Endothelial cell of umbilical vein (primary cell): ENCODE measurements at regions not wholly inside any gene's neighbourhood (a gene's known extent, or its start where the extent isn't known, plus 50 kb on each side); places are given as distances from the start of the nearest gene placed in this dataset.

ENCODE experiments used
- BruUV-seq: library from RNA; stranded (reverse); fragments of 400-500 nt; replicated peaks from 2 replicates; lab custom pipeline; 2021; lab: Mats Ljungman, UMichigan
- CTCF ChIA-PET: fragments of 300-600, 350-600 bp; sonication (Branson Sonifier 250); formaldehyde crosslinking; loops from one replicate; lab custom pipeline; 2021; ENCODE audit warnings: antibody characterized with exemption, inconsistent platforms; lab: Charles Lee
- POLR2A ChIA-PET: fragments of 300-600, 350-600 bp; sonication (Branson Sonifier 250); formaldehyde crosslinking; loops from one replicate; lab custom pipeline; 2021; ENCODE audit warnings: antibody characterized with exemption, inconsistent platforms; lab: Charles Lee
- DNase-seq: peaks from one replicate; pipeline ENCODE4 v3.0.0-alpha.2; 2011; ENCODE audit warnings: low read depth, low spot score
- FAIRE-seq: peaks from 2 replicates; lab custom pipeline; 2011; peaks lifted over from hg19 to GRCh38; lab: Jason Lieb, UNC
- H2AFZ ChIP-seq: 2 replicates; pipeline ENCODE4 v1.6.0; 2012; ENCODE audit warnings: low read depth, low read length, control low read depth, inconsistent platforms
- H3K27ac ChIP-seq: 2 replicates; pipeline ENCODE4 v1.5.1; 2011; ENCODE audit warnings: low read depth, mild to moderate bottlenecking, control low read depth, low read length, moderate library complexity; ENCODE audit not compliant: insufficient read depth
- H3K27me3 ChIP-seq, 2 experiments: 2 replicates each; pipeline versions ENCODE4 v1.6.0 to v1.6.1; 2011; ENCODE audit warnings: low read length in 2 of 2, mixed read lengths in 1 of 2; ENCODE audit not compliant: control insufficient read depth in 2 of 2, insufficient read depth in 2 of 2
- H3K36me3 ChIP-seq, 2 experiments: 2 replicates in 1 of 2; 3 replicates in 1 of 2; pipeline ENCODE4 v1.5.1; 2011; ENCODE audit warnings: low read length in 2 of 2, mild to moderate bottlenecking in 1 of 2, moderate library complexity in 1 of 2; ENCODE audit not compliant: control insufficient read depth in 2 of 2, insufficient read depth in 2 of 2; ENCODE audit errors: extremely low read depth in 1 of 2
- H3K4me1 ChIP-seq: 3 replicates; pipeline ENCODE4 v1.5.1; 2011; ENCODE audit warnings: mild to moderate bottlenecking, low read length; ENCODE audit not compliant: control insufficient read depth, insufficient read depth; ENCODE audit errors: extremely low read depth
- H3K4me2 ChIP-seq: 2 replicates; pipeline ENCODE4 v1.6.1; 2011; ENCODE audit warnings: low read length, control low read depth, mixed read lengths; ENCODE audit not compliant: insufficient read depth
- H3K4me3 ChIP-seq, 3 experiments: fragments of 200-600 bp in 1 of 3; sonication (generic), shearing (Covaris generic) in 1 of 3; replicated peaks in 1 of 3; 2 replicates each; pipeline ENCODE4 v1.5.1; 2011 to 2016; ENCODE audit warnings: control low read depth in 3 of 3, low read length in 3 of 3, mild to moderate bottlenecking in 2 of 3, inconsistent platforms in 1 of 3, low read depth in 1 of 3, moderate library complexity in 1 of 3; ENCODE audit not compliant: insufficient read depth in 1 of 3
- H3K79me2 ChIP-seq: 2 replicates; pipeline ENCODE4 v1.6.0; 2012; ENCODE audit warnings: low read length, inconsistent platforms; ENCODE audit not compliant: control insufficient read depth, insufficient read depth
- H3K9ac ChIP-seq: replicated peaks from 2 replicates; pipeline ENCODE3; 2011; ENCODE audit warnings: low read length, control low read depth; ENCODE audit not compliant: insufficient read depth; ENCODE audit errors: extremely low read depth
- H3K9me1 ChIP-seq: replicated peaks from 3 replicates; pipeline ENCODE4 v1.6.0; 2011; ENCODE audit warnings: mild to moderate bottlenecking, low read length; ENCODE audit not compliant: control insufficient read depth, insufficient read depth; ENCODE audit errors: extremely low read depth
- H3K9me3 ChIP-seq: replicated peaks from 2 replicates; pipeline ENCODE4 v1.5.1; 2012; ENCODE audit warnings: low read length, inconsistent platforms; ENCODE audit not compliant: control insufficient read depth, insufficient read depth
- H4K20me1 ChIP-seq: replicated peaks from 2 replicates; pipeline ENCODE3; 2011; ENCODE audit warnings: mild to moderate bottlenecking, low read length; ENCODE audit not compliant: control insufficient read depth, insufficient read depth; ENCODE audit errors: extremely low read depth
- EZH2 ChIP-seq: IDR thresholded peaks from 2 replicates; pipeline ENCODE4 v1.6.1; 2012; ENCODE audit warnings: borderline replicate concordance, low read depth, mild to moderate bottlenecking, moderate library complexity, low read length, inconsistent platforms; ENCODE audit not compliant: severe bottlenecking
- GATA2 ChIP-seq: IDR thresholded peaks from 2 replicates; pipeline ENCODE4 v1.7.0; 2011; ENCODE audit warnings: low read depth, mild to moderate bottlenecking, moderate library complexity, mixed read lengths, low read length; ENCODE audit not compliant: insufficient read length, insufficient read depth
- JUN ChIP-seq: IDR thresholded peaks from 2 replicates; pipeline ENCODE4 v1.6.1; 2011; ENCODE audit warnings: borderline replicate concordance, low read depth; ENCODE audit not compliant: insufficient read length, insufficient read depth
- MYC ChIP-seq: IDR thresholded peaks from one replicate; pipeline ENCODE4 v1.6.1; 2011; ENCODE audit warnings: mild to moderate bottlenecking, low read depth, low read length
- POLR2A ChIP-seq: IDR thresholded peaks from 2 replicates; pipeline ENCODE4 v1.6.1; 2012; ENCODE audit warnings: low read depth, mild to moderate bottlenecking, control low read depth, low read length
- POLR2AphosphoS5 ChIP-seq: IDR thresholded peaks from 2 replicates; pipeline ENCODE4 v1.6.1; 2012; ENCODE audit warnings: low read depth, mild to moderate bottlenecking, control low read depth, low read length, moderate library complexity; ENCODE audit not compliant: insufficient read depth
- dilution Hi-C: fragments of 300-500 bp; cut with MboI; formaldehyde crosslinking; loops from one replicate; pipeline ENCODE4 v1.15.0; 2019; ENCODE audit warnings: low sequenced_read_pairs; ENCODE audit not compliant: extremely low pct_ligation_motif_present
- intact Hi-C: fragments of 100-400 bp; cut with micrococcal nuclease; formaldehyde crosslinking; loops from one replicate; pipeline ENCODE4 v1.10.0; 2022
- TF ChIP-seq, protein P1 (sequence below), 2 donors: IDR thresholded peaks; 1 replicate in 1 of 2; 2 replicates in 1 of 2; pipeline ENCODE4 v1.5.1; 2011; ENCODE audit warnings: low read length in 2 of 2, mild to moderate bottlenecking in 2 of 2, moderate library complexity in 2 of 2, control low read depth in 1 of 2, inconsistent platforms in 1 of 2, low read depth in 1 of 2; ENCODE audit not compliant: insufficient read depth in 1 of 2; ENCODE audit errors: extremely low read depth in 1 of 2
- TF ChIP-seq, protein P2 (sequence below): IDR thresholded peaks from 2 replicates; pipeline ENCODE4 v1.6.1; 2011; ENCODE audit not compliant: insufficient read depth, insufficient read length

DNA sequence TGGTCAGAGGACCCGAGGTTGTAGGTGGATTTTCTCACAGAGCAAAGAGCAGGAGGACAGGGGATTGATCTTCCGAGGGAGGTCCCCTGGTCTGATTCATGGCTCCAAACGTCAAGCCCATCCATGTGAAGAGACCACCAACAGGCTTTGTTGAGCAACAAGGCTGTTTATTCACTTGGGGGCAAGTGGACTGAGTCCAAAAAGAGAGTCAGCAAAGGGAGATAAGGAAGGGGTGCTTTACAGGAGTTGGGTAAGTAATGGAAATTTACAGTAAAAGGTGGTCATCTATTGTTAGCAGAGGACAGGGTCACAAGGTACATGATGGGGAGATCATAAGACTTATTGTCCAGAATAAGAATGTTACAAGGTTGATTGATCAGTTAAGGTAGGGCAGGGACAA lies 2285.8 kb downstream of the TP53TG3F start:
- POLR2A ChIA-PET, result no interaction called here
- CTCF ChIA-PET, result no interaction called here
- FAIRE-seq (no peak), DNase-seq (no peak)
- Histone ChIP-seq H3K4me3 (no peak overlapping the region), H3K9ac (no peak overlapping the region), H3K4me2 (no peak overlapping the region), H4K20me1 (no peaks in the 10 kb centered on the region), H3K9me1 (no peaks in the 10 kb centered on the region), H3K27ac (no peak overlapping the region), H3K79me2 (no peaks in the 10 kb centered on the region), H3K4me1 (no peaks in the 10 kb centered on the region), H3K9me3 (peaks cover 2% of the 10 kb centered on the region), H3K27me3 (no peaks in the 10 kb centered on the region), H3K36me3 (no peaks in the 10 kb centered on the region), H2AFZ (no peak overlapping the region)
- BruUV-seq, result no TSS peak
- intact Hi-C loops (no loop called here), dilution Hi-C loops (no loop called here)
- no peak for TF ChIP-seq EZH2
- TF ChIP-seq POLR2A, result no peak

DNA sequence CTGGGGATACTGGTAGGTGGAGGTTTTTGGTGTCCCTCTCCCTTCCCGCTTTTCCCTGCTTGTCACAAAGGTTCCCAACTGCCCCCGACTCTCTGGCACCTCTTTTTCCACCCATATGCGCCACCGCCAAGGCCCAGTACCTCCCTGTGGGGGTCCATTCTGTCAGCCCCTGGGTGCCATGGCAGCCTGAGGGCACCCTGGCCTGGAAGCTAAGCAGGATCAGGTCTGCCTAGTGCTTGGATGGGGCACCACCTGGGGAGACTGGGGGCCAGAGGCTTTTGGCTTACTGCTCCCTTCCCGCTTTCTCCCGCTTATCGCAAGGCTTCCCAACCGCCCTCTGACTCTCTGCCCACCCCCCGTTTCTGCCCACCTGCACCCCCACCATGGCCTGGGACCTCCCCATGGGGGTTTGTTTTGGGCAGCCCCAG lies 2286.4 kb downstream of the TP53TG3F start:
- H3K4me1 ChIP-seq, result no peaks in the 10 kb centered on the region

More for the DNA sequence above, 2286.4 kb downstream of the TP53TG3F start:
- no peak for DNase-seq
- no TSS peak for BruUV-seq
- Histone ChIP-seq H3K4me2 (no peak overlapping the region), H3K27ac (no peak overlapping the region), H2AFZ (no peak overlapping the region), H3K27me3 (no peaks in the 10 kb centered on the region), H3K4me3 (no peak overlapping the region), H3K36me3 (no peaks in the 10 kb centered on the region), H3K9me3 (peaks cover 2% of the 10 kb centered on the region), H3K9ac (no peak overlapping the region), H3K79me2 (no peaks in the 10 kb centered on the region), H3K9me1 (no peaks in the 10 kb centered on the region), H4K20me1 (no peaks in the 10 kb centered on the region)
- POLR2A ChIA-PET, result no interaction called here
- no peak for FAIRE-seq
- TF ChIP-seq MYC (no peak), JUN (no peak), EZH2 (no peak), GATA2 (no peak), POLR2A (no peak), POLR2AphosphoS5 (no peak)
- TF ChIP-seq, protein P1, sequence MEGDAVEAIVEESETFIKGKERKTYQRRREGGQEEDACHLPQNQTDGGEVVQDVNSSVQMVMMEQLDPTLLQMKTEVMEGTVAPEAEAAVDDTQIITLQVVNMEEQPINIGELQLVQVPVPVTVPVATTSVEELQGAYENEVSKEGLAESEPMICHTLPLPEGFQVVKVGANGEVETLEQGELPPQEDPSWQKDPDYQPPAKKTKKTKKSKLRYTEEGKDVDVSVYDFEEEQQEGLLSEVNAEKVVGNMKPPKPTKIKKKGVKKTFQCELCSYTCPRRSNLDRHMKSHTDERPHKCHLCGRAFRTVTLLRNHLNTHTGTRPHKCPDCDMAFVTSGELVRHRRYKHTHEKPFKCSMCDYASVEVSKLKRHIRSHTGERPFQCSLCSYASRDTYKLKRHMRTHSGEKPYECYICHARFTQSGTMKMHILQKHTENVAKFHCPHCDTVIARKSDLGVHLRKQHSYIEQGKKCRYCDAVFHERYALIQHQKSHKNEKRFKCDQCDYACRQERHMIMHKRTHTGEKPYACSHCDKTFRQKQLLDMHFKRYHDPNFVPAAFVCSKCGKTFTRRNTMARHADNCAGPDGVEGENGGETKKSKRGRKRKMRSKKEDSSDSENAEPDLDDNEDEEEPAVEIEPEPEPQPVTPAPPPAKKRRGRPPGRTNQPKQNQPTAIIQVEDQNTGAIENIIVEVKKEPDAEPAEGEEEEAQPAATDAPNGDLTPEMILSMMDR (IDR thresholded peaks at IDR 0.05; ENCODE audit: extremely low read depth in 1 of 2, insufficient read depth in 1 of 2, low read depth in 1 of 2, low read length in 2 of 2), result no peak
- TF ChIP-seq, protein P2, sequence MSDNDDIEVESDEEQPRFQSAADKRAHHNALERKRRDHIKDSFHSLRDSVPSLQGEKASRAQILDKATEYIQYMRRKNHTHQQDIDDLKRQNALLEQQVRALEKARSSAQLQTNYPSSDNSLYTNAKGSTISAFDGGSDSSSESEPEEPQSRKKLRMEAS, result no peak
- CTCF ChIA-PET, result no interaction called here
- dilution Hi-C loops (no loop called here), intact Hi-C loops (no loop called here)
